Fibroblast of villous mesenchyme (primary cell): ENCODE measurements at regions not wholly inside any gene's neighbourhood (a gene's known extent, or its start where the extent isn't known, plus 50 kb on each side); places are given as distances from the start of the nearest gene placed in this dataset.

Experiments
- DNase-seq: peaks from one replicate; pipeline ENCODE4 v3.0.0-alpha.2; 2010; ENCODE audit warnings: low read depth
- H3K4me3 ChIP-seq: 2 replicates; pipeline ENCODE4 v1.5.1; 2011; ENCODE audit warnings: low read depth, mild to moderate bottlenecking, low read length
- TF ChIP-seq, protein P1 (sequence below): IDR thresholded peaks from 2 replicates; pipeline ENCODE4 v1.5.1; 2012; ENCODE audit warnings: low read depth, mild to moderate bottlenecking, low read length; ENCODE audit not compliant: insufficient read depth

DNA sequence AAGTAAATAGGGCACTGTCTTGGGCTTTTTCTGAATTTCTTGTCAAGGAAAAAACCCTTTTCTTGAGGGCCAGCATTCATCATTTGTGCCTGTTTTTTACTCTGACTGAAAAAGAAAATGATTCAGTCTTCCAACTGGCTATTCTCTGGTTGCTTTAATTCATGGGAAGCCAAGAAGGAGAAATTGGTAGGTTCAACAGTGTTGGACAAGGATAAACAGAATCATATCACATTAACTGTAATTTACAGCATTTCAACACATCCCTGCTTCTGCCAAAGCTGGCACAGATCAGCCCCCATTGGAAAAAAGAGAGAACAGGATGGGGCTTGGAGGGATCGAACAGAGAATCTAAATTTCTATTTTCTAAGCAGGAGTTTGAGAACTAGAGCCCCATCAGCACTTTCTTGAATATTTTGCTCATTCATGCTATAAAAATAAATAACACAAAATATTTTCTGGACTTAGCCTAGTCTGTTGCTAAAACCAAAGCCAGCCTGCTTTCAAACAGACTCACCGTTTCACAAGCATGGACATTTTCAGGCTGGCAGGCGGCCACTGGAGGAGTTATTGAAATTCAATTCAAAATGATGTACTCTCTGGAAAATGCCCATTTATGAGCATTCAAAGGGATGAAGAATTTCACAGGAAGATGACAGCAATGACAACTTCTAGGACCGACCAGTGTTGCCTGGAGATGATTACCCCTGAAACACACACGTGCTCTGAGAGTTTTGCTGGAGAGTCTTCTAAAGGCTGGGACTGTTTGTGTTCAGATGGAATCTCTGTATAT is 181.2 kb downstream of the WNT5A start:
- TF ChIP-seq, protein P1, sequence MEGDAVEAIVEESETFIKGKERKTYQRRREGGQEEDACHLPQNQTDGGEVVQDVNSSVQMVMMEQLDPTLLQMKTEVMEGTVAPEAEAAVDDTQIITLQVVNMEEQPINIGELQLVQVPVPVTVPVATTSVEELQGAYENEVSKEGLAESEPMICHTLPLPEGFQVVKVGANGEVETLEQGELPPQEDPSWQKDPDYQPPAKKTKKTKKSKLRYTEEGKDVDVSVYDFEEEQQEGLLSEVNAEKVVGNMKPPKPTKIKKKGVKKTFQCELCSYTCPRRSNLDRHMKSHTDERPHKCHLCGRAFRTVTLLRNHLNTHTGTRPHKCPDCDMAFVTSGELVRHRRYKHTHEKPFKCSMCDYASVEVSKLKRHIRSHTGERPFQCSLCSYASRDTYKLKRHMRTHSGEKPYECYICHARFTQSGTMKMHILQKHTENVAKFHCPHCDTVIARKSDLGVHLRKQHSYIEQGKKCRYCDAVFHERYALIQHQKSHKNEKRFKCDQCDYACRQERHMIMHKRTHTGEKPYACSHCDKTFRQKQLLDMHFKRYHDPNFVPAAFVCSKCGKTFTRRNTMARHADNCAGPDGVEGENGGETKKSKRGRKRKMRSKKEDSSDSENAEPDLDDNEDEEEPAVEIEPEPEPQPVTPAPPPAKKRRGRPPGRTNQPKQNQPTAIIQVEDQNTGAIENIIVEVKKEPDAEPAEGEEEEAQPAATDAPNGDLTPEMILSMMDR = no peak
- no peak overlapping the region for H3K4me3 ChIP-seq
- DNase-seq = peak; percentile 33

DNA sequence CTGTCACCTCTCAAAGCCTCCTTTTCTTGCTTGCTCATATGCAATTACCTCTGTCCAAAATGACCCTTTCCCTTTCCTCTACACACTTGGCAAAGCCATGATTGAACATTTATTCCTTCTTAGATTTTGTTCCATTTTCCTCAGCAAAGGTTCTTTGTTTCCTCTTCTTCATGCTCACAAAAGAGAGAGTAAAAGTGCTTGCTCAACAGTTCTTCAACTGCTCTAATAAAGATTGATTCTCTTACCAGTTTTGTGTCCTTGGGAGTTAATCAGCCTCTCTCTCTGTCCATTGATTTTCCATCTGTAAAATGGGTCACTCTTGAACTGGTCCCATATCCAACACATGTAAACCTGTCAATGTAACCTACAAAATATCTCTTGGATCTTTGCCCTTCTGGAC is 186.4 kb downstream of the WNT5A start:
- TF ChIP-seq, protein P1 = no peak
- H3K4me3 ChIP-seq = no peak overlapping the region
- no peak for DNase-seq

DNA sequence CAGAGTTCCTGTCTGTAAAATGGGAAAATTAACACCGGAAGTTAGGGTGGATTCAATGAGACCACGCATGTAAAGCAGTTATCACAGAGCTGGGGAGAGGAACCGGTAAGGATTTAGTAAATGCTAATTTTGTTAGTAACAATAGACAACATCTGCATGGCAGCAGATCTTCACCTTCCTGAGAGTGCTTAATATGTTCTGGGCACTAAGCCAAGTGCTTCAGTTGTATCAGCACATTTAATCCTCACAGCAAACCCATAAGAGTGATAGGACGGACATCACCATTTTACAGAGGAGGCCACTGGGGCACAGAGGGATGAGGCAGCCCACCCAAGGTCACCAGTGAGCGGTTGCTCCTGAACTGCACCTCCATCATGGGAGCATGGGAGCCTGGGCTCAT is 189.4 kb downstream of the WNT5A start:
- DNase-seq = peak; percentile 45
- no peak overlapping the region for H3K4me3 ChIP-seq
- TF ChIP-seq, protein P1 = no peak

DNA sequence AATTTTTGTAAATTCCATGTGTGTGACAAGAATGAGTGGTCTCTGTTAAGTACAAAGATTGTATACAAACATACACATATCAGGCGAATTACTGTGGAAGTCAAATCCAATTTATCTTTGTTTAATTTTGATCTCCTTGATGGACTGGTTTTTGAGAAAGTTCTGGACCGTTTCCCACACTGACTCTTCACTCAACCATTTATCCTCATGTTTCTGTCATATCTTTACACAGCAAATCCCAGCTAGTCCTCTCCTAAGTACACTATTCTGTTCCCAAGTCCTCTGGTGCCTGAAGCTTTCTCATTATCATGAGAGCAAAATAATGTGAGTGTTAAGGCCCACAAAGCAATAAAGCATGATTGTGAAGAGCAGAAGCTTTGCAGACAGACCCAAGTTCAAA is 189.9 kb downstream of the WNT5A start:
- DNase-seq = no peak
- TF ChIP-seq, protein P1 = no peak
- no peak overlapping the region for H3K4me3 ChIP-seq

DNA sequence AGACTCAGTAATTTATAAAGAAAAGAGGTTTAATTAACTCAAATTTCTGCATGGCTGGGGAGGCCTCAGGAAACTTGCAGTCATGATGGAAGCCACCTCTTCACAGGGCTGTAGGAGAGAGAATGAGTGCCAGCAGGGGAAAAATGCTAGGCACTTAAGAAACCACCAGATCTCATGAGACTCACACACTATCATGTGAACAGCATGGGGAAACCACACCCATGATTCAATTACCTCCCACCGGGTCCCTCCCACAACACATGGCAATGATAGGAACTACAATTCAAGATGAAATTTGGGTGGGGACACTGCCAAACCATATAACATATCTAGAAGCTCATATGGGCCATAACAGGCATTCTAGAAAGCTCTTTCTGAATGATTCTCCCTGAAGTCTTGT is 190.3 kb downstream of the WNT5A start:
- no peak overlapping the region for H3K4me3 ChIP-seq
- TF ChIP-seq, protein P1 = no peak
- DNase-seq = peak; percentile 16

DNA sequence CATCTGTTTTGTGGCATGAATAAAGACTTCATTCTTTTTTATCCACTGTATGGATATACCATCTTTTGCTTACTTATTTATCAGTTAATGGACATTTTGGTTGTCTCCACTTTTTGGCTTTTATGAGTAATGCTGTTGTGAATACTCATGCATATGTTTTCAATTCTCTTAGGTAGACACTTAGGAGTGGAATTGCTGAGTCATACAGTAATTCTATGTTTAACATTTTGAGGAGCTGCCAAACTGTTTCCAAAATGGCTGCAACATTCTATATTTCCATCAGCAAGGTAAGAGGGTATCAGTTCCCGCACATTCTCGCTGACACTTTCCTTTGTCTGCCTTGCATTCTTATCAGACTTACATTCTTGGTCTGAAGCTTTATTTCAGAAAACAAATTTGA is 191.1 kb downstream of the WNT5A start:
- DNase-seq = peak; percentile 60
- TF ChIP-seq, protein P1 = no peak
- no peak overlapping the region for H3K4me3 ChIP-seq

DNA sequence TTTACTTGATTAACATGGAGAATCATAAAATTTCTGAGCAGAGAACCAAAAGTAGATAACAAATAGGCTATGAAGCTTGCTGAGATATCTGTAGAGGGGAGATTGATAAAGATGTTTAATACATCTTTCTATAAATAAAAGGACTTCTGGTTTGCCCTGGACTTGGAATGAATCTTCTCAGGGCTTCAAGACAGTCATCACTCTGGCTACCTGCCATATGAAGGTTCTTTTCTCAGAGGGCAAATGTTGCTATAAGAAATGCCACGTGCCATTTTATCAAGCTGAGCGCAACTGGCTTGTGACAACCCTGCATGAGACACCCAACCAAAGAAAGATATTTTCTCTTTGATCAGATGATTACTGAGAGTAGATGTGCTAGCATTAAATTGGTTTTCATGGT is 192.5 kb downstream of the WNT5A start:
- DNase-seq = no peak
- TF ChIP-seq, protein P1 = no peak
- no peak overlapping the region for H3K4me3 ChIP-seq
